ENCODE measurements at regions not wholly inside any gene's neighbourhood (a gene's known extent, or its start where the extent isn't known, plus 50 kb on each side); places are given as distances from the start of the nearest gene placed in this dataset.

DNA sequence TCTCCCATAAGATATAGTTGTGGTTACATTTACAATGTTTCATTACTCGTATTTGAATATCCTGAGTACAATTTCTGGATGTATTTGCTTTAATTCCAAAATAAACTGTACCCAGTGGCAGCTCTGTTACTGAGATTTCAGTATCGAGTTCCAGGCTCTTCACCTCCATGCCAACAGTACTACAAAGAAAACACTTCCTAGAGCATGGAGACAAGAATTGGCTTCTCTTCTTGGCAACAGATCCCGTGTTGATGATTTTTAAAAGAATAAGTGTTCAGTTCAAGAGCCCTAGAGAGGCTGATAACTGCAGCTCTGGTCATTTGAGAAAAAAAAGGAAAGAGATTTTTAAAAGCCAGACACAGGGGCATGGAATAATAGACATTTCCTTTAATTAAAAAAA, 302.8 kb downstream of the EFNB2 start:
- TF ChIP-seq, protein P1, sequence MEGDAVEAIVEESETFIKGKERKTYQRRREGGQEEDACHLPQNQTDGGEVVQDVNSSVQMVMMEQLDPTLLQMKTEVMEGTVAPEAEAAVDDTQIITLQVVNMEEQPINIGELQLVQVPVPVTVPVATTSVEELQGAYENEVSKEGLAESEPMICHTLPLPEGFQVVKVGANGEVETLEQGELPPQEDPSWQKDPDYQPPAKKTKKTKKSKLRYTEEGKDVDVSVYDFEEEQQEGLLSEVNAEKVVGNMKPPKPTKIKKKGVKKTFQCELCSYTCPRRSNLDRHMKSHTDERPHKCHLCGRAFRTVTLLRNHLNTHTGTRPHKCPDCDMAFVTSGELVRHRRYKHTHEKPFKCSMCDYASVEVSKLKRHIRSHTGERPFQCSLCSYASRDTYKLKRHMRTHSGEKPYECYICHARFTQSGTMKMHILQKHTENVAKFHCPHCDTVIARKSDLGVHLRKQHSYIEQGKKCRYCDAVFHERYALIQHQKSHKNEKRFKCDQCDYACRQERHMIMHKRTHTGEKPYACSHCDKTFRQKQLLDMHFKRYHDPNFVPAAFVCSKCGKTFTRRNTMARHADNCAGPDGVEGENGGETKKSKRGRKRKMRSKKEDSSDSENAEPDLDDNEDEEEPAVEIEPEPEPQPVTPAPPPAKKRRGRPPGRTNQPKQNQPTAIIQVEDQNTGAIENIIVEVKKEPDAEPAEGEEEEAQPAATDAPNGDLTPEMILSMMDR (IDR thresholded peaks at IDR 0.05), result no peak
- TF ChIP-seq POLR2A (IDR thresholded peaks at IDR 0.05) (no peak), POLR2AphosphoS5 (IDR thresholded peaks at IDR 0.05) (no peak)

Data from breast epithelium (tissue), 3 donors.